Myocyte (in vitro differentiated cells): ENCODE measurements at regions not wholly inside any gene's neighbourhood (a gene's known extent, or its start where the extent isn't known, plus 50 kb on each side); places are given as distances from the start of the nearest gene placed in this dataset.

Experiments used
- DNase-seq: peaks from one replicate; pipeline ENCODE4 v3.0.0-alpha.2; 2012; ENCODE audit warnings: low read depth

DNA sequence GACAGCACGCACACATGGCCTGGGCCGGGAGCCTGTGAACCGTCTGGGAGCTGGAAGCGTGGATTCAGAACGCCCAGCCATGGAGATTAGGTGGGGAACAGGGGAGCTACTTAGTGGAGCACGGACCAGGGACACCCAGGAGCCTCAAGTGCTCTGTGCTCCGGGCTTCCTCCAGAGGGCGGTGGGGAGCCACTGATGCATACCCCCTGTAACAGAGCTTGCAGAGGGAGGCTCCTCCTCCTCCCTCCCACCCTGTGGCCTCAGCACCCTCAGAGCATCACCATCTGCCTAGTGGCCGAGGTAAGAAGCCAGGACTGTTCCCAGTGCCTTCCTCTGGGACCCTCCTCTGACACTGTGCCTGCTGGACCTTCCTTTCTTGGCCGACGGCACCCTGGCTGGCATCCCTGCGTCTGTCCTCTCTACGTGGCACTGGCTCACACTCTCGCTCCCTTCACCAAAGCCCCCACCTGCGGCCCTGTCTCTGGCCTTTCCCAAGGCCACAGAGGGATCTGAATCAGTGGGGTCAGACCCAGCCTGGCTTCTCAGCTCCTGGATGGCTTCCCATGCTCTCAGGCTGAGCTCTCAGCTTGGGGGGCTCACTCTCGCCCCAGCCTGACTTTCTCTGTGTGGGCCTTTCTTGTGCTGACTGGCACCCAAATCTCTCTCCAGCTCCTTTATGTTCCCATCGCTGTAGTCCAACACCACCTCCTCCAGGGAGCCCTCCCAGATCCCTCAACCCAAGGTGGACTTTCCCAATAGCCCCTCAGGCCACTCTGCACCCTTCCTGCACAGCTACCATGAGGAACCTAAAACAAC is 780.9 kb downstream of the BRD1 start:
- DNase-seq, result no peak

DNA sequence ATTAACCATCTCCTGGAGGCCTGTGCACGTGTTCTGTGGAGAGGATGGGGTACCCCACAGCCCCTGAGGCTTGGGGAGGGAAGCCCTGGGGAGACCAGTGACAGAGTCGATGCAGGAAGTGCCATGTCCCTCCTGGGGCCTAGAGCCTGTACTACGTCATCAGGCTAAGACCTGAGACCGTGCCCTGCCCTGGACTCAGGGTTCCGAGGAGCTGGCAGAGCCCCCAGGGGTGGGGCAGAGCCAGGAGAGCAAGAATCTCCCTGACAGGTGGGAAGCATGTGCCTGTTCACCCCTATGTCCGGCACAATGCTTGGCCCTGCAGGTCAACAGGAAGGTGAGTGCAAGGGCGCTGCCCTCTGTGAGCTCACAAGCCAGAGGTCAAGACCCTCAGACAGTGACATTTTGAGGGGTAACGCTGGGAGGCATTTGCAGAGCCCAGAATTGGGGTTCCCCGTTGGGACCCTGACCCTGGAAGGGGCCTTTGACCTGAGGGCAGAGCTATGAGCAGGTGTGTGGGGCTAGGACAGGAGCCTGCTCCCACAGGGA is 781.6 kb downstream of the BRD1 start:
- no peak for DNase-seq

DNA sequence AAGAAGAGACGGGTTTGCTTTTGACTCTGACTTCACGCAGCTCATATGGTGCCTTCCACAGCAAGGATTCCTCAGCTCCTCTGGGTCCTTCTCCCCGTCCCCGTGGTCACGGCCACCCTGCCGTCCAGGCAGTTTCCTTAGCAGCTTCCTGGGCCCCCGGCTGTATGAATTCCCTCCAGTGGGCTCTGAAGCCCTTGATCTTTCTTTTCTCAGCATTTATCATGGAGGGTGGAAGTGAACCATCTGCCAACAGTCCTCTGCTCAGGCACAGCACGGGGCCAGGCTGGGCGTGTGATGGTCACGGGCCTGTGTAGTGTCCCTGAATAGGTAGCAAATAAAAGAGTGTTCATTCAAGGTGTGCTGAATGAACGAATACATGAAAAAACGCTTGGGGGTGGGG is 782.4 kb downstream of the BRD1 start:
- DNase-seq, result no peak

DNA sequence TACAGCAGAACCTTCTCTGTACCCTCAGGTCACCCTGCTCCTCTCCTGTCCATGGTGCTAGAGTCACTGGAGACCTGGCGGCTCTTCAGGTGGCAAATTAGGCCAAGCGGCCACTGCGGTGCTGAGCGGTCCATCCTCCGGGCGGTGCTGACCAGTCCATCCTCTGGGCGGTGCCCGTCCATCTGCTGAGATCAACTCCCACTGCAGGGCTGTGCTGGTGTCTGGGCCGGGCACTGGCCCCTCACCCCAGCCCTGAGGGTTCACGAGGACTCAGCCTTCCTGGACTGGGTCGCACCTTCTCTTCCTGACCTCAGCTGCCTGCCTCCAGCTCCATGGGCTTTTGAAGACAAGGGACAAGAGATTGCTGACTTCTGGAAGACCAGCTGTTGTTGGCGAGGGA is 782.9 kb downstream of the BRD1 start:
- no peak for DNase-seq

DNA sequence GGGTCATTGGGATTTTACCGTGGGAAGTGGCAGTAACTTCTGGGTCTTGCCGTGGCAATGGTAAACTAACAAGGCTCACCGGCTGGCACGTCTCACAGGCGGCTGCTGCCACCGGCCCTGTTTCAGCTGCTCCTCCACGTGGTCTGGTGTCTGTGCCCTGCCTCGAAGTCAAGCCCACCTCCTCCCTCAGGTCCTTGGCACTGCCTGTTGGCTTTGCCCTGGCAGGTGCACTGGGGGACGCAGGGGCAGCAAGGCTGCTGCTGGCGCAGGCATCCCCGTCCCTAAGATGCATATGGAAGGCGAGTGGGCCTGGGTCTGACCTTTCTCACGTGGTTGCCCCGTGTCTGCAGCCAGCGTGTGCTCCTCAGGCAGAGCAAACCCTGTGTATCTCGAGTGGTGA is 783.6 kb downstream of the BRD1 start:
- no peak for DNase-seq

DNA sequence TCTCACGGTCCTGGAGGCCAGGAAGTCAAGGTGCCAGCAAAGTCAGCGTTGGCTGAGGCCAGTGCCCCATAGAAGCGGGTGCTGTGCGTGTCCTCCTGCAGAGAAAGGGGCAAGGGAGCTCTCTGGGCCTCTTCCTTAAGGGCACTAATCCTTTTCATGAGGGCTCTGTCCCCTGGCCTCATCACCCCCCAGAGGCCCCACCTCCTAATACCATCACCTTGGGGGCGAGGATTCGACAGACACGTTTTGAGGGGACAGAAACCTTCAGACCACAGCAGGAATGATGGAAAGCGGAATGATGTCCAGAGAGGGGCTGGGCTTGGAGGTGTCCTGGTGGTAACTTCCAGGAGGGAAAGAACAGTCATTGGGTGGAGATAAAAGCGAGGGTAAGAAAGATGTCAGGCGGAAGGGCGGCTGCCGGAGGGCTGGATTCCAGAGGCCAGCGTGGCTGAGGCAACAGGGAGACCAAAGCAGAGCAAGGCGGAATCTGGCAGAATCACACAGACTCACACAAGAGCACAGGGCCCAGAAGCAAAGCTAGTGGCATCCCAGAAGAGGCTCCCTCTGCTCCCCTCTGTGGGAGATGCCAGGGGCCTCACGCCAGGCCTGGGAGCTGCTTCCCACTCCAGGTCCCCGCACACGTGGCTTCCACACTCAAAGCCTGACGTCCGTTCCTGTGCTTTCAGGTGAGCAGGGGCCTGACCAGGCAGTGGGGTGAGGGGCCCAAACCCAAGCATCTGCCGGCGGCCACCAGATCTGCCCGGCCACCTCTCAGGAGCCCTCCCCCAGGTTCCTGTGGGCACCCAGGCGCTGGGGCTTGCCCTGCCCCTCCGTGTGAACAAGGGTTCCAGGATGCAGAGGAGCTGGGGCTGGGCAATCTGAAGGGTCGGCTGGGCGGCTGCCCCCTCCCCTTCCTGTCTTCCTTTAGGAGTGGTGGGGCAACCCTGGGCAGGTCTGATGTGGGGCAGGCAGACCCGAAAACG is 784.5 kb downstream of the BRD1 start:
- DNase-seq, result no peak

DNA sequence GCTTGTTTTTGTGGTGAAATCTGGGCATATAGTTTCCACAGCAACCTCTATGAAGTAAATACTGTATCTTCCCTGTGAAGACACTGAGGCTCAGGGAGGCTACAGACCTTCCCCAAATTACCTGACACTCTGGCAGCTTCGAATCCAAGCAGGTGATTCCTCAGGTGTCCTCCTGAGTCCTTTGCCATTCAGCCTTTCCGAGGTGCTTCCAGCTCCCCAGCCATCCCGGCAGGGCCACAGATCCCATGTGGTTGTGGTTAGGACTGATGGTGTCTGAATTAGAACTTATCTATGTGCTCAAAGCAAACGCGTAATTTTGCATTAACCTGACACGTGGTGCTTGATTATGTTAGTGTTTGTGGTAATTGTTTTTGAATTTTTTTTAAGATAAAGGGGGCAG is 785.6 kb downstream of the BRD1 start:
- no peak for DNase-seq

DNA sequence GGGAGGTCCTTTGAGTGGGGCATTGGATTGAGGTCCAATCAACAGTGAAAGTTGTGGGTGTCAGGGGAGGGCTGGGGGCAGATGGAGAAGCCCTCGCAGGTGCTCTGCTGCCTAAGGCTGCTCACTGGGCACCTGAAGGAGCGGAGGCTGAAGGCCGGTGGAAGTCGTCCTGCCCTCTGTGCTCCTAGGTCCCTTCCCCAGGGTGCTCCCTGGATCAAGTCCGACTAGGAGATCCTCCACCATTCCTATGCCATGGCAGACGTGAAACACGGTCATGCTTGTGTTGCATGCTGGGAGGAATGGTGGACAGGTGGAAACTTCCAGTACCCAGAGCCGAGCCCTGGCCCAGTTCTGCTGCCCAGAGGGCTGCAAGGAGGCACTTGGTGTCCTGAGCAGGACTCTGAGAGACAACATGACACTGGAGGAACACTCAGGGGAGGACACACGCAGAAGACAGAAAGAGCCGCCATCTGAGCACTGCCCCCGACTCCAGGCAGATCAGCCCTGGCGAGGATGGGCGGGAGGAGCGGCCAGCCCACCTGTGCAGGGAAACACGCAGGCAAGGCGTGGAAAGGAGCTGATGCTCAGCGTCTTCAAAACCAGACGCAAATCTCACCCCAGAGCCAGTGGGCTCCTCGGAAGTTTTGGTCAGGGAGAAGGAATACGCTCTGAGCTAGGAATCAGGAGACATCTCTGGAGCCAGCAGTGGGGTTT is 786.8 kb downstream of the BRD1 start:
- no peak for DNase-seq

DNA sequence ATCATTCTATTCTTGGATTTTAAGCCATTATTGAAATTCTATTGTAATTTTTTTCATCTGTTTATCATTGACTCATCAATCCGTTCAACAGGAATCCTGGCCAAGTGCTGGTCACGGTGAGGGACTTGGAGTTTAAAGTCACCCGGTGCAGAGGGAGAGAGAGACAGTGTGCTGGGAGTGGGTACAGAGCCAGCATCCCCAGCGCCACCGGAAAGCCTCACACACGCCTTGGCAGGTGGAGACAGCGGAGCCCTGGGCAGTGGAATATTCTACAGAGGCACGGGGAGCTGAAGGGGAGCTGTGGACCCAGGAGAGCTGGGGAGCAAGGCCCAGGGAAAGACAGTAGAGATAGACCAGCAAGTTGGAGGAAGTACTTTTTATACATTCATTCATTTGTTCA is 787.6 kb downstream of the BRD1 start:
- DNase-seq, result no peak

DNA sequence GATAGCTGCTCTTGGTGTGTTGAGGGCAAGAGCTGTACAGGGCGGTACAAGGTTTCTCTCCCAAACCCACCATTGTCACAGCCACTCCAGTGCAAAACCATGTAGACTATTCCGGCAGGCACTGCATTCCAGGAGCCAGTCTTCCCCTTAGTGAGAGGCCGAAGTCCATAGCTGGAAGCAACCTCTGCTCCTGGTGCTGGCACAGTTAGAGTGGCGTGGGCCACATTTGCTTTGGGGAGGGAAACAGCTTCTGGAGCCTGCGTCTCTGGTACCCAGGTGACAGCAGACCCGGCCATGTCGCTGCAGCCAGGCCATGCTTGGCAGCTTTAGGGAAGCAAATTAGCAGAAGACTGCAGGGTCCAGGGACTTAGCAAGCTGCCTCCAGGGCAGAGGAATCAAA is 788.0 kb downstream of the BRD1 start:
- DNase-seq, result no peak

DNA sequence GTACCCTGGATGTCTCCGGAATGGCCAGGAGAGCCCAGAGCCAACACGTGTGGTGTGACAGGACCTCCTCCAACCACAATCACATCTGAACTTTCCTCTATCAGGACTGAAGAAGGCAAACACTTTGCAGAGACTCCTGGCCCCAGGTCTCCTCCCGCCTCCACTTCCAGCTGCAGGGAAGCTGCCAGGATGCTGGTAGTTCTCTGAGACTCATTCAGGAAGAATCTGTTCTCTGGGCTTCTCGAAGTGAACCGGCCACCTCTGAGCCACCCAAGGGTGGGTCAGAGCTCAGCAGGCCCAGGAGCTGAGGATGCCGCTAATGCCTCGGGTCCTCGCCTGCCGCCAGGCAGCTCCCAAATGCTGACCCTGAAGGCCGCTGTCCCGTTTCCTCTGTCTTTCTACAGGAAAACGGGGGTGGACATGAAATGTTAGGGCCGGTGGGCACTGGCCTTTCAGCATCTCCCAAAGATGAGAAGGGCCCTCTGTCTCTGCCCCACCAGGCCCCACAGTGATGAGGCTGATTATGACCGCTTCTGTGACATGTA is 789.9 kb downstream of the BRD1 start:
- no peak for DNase-seq

DNA sequence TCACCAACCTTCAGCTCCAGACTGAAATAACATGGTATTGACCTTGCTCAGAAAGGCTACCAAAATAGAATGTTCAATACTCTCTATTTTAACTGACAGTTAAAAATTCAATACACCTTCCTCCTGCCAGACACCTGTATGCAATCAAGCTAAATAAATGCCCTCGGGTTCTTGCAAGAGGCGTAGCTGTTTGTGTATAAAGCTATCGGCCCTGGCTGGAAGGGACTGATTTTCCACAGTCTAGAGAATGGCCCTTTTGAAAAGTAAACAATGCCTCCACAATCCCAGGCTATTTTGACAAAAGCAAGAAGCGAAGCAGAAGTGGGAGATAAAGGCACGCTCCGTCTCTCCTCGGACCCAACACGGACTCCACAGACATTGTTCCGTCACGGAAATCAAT is 791.2 kb downstream of the BRD1 start:
- DNase-seq, result no peak

DNA sequence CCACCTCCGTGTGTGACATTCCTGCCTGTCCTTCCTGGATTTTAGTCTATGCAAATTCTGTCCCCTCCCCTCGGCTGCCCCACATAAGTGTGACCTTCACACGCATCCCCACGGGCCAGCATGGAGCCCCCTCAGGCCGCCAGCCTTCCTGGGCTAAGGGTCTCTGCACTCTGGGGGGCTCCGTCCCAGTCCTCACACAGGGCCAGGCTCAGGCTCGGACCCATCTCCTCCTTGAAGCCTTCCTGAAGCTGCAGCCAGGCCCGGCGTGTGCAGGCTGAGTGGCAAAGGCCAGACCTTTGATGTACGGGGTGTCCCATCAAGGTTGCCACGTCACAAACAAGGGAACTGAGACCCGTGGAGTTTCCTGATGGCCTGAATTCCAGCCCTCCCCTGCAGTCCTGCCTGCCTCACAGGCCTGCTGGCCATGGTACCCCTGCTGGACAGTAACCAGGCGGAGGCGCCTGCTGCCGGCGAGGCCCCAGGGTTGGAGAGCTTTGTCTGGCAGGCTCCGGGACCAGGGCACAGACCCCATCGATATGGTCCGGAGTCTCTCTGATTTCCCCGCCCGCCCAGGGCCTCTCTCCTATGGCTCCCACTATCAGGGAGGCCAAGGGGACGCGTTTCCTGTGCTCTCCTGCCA is 791.7 kb downstream of the BRD1 start:
- DNase-seq, result no peak

DNA sequence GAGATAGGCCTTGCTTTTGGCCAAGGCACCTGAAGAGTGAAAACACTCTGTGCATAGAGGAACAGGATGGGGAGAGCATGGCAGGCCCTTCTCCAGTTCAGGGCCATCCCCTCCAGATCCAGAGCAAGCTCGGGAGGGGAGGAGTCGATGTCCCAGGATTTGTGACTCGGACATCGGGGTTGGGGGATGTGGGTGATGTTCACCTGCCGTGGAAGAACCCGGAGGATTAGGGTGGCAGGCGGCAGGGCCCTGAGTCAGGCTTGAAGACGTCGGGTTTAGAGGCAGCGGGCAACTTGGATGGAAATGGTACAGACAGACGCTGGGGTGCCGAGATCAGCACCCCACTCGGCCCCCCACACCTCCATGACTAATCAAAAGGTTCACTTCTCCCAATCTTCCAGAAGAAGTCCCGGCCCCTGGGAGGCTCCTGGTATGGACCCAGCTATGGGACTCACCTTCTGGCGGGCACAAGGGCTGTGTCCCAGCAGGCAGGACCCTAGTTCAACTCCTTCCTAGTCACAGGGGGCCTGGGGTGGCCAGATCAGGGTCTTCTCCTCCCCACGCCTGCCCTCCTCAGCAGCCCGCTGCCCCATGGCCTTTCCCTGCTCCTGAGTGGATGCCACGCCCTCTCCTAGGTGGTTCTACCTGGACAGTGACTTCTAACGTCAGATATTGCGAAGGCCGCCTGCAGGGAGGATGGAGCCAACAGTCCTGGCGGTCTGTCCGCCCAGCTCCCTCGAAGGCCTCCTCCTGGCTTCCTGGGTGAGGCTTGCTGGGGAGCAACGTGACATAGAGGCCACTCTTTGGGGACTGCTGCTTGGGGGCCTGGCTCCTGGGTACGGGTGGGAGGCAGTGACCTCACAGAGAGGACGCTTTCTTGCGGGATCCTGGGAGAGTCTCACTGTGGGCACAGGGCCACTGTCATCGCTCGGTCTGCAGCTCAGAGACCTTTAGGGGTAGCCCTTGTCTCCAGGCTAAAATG is 792.5 kb downstream of the BRD1 start:
- DNase-seq, result no peak

DNA sequence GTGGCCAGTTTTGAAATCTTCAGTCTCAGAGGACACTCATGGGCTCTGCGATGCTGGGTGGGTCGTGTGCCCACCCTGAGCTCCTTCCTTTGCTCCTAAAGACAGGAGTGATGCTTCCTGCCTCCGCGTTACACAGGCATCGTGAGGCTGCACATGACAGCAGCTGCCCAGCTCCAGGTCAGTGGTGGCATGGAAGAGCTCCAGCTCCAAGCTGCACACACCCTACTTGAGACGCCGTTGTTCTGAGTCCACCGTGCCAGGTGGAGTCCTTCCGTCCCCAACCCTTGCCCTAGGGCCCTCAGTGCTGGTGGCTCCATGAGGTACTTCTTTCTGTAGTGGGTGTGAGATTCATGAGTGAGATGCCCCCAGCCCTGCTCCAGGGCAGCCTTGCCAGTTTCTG is 794.1 kb downstream of the BRD1 start:
- DNase-seq, result no peak

DNA sequence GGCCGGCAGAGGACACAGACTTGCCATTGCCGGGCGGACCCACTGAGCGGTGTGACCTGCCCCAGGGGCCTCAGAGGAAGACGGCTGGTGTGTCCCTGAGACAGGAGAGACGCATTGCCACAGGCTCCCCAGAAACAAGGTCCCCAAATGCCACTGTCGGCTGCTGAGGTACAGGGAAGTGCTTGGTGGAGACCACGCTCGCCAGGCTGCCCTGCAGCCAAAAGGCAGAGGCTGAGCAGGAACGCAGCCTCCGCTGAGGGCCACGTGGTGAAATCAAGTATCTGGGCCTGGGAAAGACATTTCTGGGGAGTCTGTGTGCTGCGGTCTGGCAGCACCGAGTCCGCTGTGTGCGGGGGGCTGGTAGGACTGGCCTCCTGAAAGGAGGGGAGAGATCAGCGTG is 794.9 kb downstream of the BRD1 start:
- DNase-seq, result no peak

DNA sequence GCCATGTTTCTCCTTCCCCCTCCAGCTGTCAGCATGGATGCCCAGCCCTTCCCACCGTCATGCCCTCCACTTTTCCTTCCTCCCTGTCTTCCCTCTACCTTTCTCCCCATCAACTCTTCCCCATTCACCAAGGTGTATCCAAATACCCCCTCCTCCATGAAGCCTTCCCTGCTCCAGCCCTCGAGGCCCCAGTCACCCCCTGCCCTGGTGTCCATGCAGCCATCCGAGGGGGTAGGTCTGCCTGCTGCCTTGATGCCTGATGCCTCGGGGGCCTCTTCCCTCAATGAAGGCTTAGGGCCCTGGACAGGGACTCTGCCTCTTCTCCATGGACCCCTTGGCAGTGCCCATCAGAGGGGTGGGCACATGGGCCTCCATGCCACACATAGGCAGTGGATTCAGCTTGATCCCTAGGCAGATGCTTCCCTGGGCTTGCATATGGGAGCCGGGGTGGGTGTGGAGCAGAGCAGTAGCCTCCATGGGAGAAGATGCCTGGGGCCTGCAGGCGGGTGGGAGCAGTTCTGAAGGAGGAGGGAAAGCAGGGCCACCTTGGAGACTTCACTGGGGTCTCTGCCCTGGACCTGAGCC is 795.8 kb downstream of the BRD1 start:
- no peak for DNase-seq

DNA sequence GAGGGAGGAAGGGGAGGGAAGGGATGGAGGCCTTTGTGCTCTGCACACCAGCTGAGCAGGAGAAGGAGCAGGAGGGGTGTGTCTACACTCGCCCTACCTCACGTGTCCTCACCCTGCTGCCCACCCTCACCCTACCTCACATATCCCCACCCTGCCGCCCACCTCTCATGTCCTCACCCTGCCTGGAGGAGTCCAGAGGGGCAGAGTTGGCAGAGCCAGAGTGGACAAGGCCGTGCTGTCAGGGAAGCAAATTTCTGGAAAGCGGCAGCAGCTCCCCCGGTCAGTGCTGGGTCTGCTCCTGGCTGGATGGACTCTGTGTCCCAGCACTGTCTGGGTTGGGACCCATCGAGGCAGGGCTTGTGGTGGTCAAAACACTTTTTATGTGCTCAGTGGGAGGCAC is 799.6 kb downstream of the BRD1 start:
- no peak for DNase-seq

DNA sequence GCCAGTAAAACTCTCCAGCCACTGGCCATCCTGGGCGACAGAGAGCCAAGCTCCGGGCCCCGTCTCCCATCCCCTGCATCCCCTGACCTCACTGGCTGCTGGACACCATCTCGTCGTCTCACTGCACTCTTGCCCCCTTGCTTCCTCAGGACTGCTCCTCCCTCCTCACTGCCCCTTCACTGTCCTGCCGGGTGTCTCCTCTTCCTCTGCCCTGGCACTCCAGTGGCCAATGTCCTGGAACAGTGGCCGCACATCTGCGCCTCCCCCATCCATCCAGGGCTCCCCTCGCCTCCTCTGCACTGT is 800.4 kb downstream of the BRD1 start:
- DNase-seq, result no peak
